Neural progenitor cell (in vitro differentiated cells): ENCODE measurements at regions not wholly inside any gene's neighbourhood (a gene's known extent, or its start where the extent isn't known, plus 50 kb on each side); places are given as distances from the start of the nearest gene placed in this dataset.

ENCODE experiments used
- CTCF ChIP-seq: fragments of 200-600 bp; sonication (generic); IDR thresholded peaks from 2 replicates; pipeline ENCODE4 v1.5.1; 2017; ENCODE audit warnings: antibody characterized with exemption, mild to moderate bottlenecking
- EZH2 ChIP-seq: fragments of 200-600 bp; sonication (generic); IDR thresholded peaks from 2 replicates; pipeline ENCODE4 v1.6.1; 2017; ENCODE audit warnings: antibody characterized with exemption, mild to moderate bottlenecking, moderate library complexity
- EZH2phosphoT487 ChIP-seq: fragments of 200-600 bp; sonication (generic); IDR thresholded peaks from 2 replicates; pipeline ENCODE4 v1.6.1; 2017; ENCODE audit warnings: antibody characterized with exemption

DNA sequence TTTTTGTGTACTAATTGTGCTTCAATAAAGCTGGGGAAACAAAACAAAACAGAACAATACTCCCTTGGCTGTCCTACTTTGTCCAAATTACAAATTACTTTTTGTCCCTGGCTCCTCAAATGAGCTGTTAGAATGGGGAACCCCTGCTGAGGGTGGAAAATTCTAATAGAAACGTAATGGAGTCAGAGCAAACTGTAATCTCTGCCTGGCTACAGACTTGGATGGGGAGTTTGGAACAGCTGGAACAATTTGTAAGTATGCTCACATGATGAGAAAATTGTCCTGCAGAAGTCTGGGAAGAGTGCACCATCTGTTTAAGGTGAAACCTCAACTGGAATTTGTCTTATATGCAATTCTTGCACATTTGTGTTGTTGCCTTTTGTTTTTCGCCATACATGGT lies 364.4 kb upstream of the CLNK start:
- no peak for TF ChIP-seq CTCF
- no peak for TF ChIP-seq EZH2
- TF ChIP-seq EZH2phosphoT487 = no peak
